Activated T-cell treated with anti-CD3 and anti-CD28 coated beads for 24 hours (primary cell): ENCODE measurements at regions not wholly inside any gene's neighbourhood (a gene's known extent, or its start where the extent isn't known, plus 50 kb on each side); places are given as distances from the start of the nearest gene placed in this dataset.
"Not testable (repeated sequence)": the region's sequence is repeated elsewhere in the genome, so short reads cannot be mapped to it uniquely, and the experiment has no call there.

Experiments used
- DNase-seq: peaks from one replicate; pipeline ENCODE4 v3.0.0-alpha.2; 2020; ENCODE audit warnings: low read depth

- no peak for DNase-seq
Measured at GRCh38 chr22:48494256-48494967, 1333.3 kb downstream of the BRD1 start.

- DNase-seq: no peak
Measured at GRCh38 chr22:48493733-48494132, 1333.9 kb downstream of the BRD1 start.

- DNase-seq: peak; percentile 6
Measured at GRCh38 chr22:48492366-48493320, 1335.0 kb downstream of the BRD1 start.

- DNase-seq: no peak
Measured at GRCh38 chr22:48491451-48491941, 1336.2 kb downstream of the BRD1 start.

GRCh38 chr22:48490500-48491411, 1336.9 kb downstream of the BRD1 start:
- no peak for DNase-seq

GRCh38 chr22:48489551-48490499, 1337.8 kb downstream of the BRD1 start:
- DNase-seq: no peak

GRCh38 chr22:48488611-48489511, 1338.8 kb downstream of the BRD1 start:
- DNase-seq: no peak

GRCh38 chr22:48488149-48488551, 1339.5 kb downstream of the BRD1 start:
- no peak for DNase-seq

- no peak for DNase-seq
Measured at GRCh38 chr22:48486558-48486957, 1341.1 kb downstream of the BRD1 start.

GRCh38 chr22:48486134-48486532, 1341.5 kb downstream of the BRD1 start:
- DNase-seq: no peak

- DNase-seq: no peak
Measured at GRCh38 chr22:48485149-48486133, 1342.2 kb downstream of the BRD1 start.

GRCh38 chr22:48483764-48484528, 1343.7 kb downstream of the BRD1 start:
- no peak for DNase-seq

GRCh38 chr22:48482771-48483170, 1344.9 kb downstream of the BRD1 start:
- no peak for DNase-seq

GRCh38 chr22:48482198-48482597, 1345.5 kb downstream of the BRD1 start:
- DNase-seq: not testable (repeated sequence)

GRCh38 chr22:48481748-48482147, 1345.9 kb downstream of the BRD1 start:
- no peak for DNase-seq

- no peak for DNase-seq
Measured at GRCh38 chr22:48478529-48479265, 1349.0 kb downstream of the BRD1 start.

GRCh38 chr22:48478124-48478523, 1349.5 kb downstream of the BRD1 start:
- DNase-seq: no peak
